MM.1S (cell line): ENCODE measurements at regions not wholly inside any gene's neighbourhood (a gene's known extent, or its start where the extent isn't known, plus 50 kb on each side); places are given as distances from the start of the nearest gene placed in this dataset.
A peak's percentile ranks its signal among the peaks of the same experiment; 100 is the strongest.
"Not testable (repeated sequence)": the region's sequence is repeated elsewhere in the genome, so short reads cannot be mapped to it uniquely, and the experiment has no call there.

Experiments
- DNase-seq: peaks from one replicate; pipeline ENCODE4 v3.0.0-alpha.2; 2015
- H2AFZ ChIP-seq: fragments of 300-600 bp; sonication (generic); 2 replicates; pipeline ENCODE4 v1.6.0; 2016; ENCODE audit warnings: antibody characterized with exemption, low read length
- H3F3A ChIP-seq: fragments of 300-600 bp; sonication (generic); 2 replicates; pipeline ENCODE4 v1.6.1; 2016; ENCODE audit warnings: mild to moderate bottlenecking, antibody characterized with exemption, low read length, moderate library complexity, mixed read lengths; ENCODE audit not compliant: insufficient read depth
- H3K27ac ChIP-seq: fragments of 300-600 bp; sonication (generic); 2 replicates; pipeline ENCODE4 v1.5.1; 2016; ENCODE audit warnings: mild to moderate bottlenecking, low read length
- H3K27me3 ChIP-seq: fragments of 300-600 bp; sonication (generic); replicated peaks from 2 replicates; pipeline ENCODE4 v1.6.0; 2016; ENCODE audit warnings: low read length; ENCODE audit not compliant: insufficient read depth
- H3K36me3 ChIP-seq: fragments of 300-600 bp; sonication (generic); replicated peaks from 2 replicates; pipeline ENCODE4 v1.6.1; 2016; ENCODE audit warnings: mild to moderate bottlenecking, low read length, mixed read lengths; ENCODE audit not compliant: insufficient read depth
- H3K4me1 ChIP-seq: fragments of 300-600 bp; sonication (generic); 2 replicates; pipeline ENCODE4 v1.6.1; 2016; ENCODE audit warnings: low read length, mixed read lengths
- H3K4me2 ChIP-seq: fragments of 300-600 bp; sonication (generic); 2 replicates; pipeline ENCODE4 v1.6.0; 2016; ENCODE audit warnings: low read depth, low read length
- H3K4me3 ChIP-seq: fragments of 300-600 bp; sonication (generic); 2 replicates; pipeline ENCODE4 v1.5.1; 2016; ENCODE audit warnings: low read length, mixed read lengths
- H3K79me2 ChIP-seq: fragments of 300-600 bp; sonication (generic); 2 replicates; pipeline ENCODE4 v1.6.1; 2016; ENCODE audit warnings: mixed run types, low read length, mixed read lengths
- H3K9ac ChIP-seq: fragments of 300-600 bp; sonication (generic); 2 replicates; pipeline ENCODE4 v1.6.1; 2016; ENCODE audit warnings: low read length, mixed read lengths
- H3K9me2 ChIP-seq: fragments of 300-600 bp; sonication (generic); replicated peaks from 2 replicates; pipeline ENCODE4 v1.6.1; 2016; ENCODE audit warnings: mild to moderate bottlenecking, low read length, mixed read lengths; ENCODE audit not compliant: insufficient read depth
- H3K9me3 ChIP-seq: fragments of 300-600 bp; sonication (generic); replicated peaks from 2 replicates; pipeline ENCODE4 v1.6.1; 2016; ENCODE audit warnings: mild to moderate bottlenecking, low read length, mixed read lengths; ENCODE audit not compliant: insufficient read depth
- H4K20me1 ChIP-seq: fragments of 300-600 bp; sonication (generic); 2 replicates; pipeline ENCODE4 v1.6.1; 2016; ENCODE audit warnings: mild to moderate bottlenecking, low read length, moderate library complexity, mixed read lengths; ENCODE audit not compliant: insufficient read depth
- CTCF ChIP-seq: fragments of 300-600 bp; sonication (generic); IDR thresholded peaks from 2 replicates; pipeline ENCODE4 v1.5.1; 2016; ENCODE audit warnings: antibody characterized with exemption, low read length, mixed read lengths
- EZH2 ChIP-seq: fragments of 300-600 bp; sonication (generic); optimal IDR thresholded peaks from 2 replicates; pipeline ENCODE3; 2017; ENCODE audit warnings: low read depth, mild to moderate bottlenecking, antibody characterized with exemption, low read length, mixed read lengths
- EZH2phosphoT487 ChIP-seq: fragments of 300-600 bp; sonication (generic); IDR thresholded peaks from 2 replicates; pipeline ENCODE4 v1.6.1; 2018; ENCODE audit warnings: antibody characterized with exemption, low read length

GRCh38 chr1:57572016-57572415 lies 148.2 kb upstream of the DAB1 start:
- Histone ChIP-seq H3F3A (no peaks in the 10 kb centered on the region), H3K4me3 (no peak overlapping the region), H3K27ac (no peak overlapping the region), H4K20me1 (no peaks in the 10 kb centered on the region), H3K4me1 (peaks cover 7% of the 10 kb centered on the region), H3K9me2 (no peaks in the 10 kb centered on the region), H3K36me3 (no peaks in the 10 kb centered on the region), H2AFZ (no peak overlapping the region), H3K9me3 (no peaks in the 10 kb centered on the region), H3K79me2 (no peaks in the 10 kb centered on the region), H3K4me2 (no peak overlapping the region), H3K27me3 (no peaks in the 10 kb centered on the region), H3K9ac (no peak overlapping the region)
- TF ChIP-seq CTCF (no peak), EZH2phosphoT487 (no peak), EZH2 (no peak)
- DNase-seq, result peak; percentile 77

DNA sequence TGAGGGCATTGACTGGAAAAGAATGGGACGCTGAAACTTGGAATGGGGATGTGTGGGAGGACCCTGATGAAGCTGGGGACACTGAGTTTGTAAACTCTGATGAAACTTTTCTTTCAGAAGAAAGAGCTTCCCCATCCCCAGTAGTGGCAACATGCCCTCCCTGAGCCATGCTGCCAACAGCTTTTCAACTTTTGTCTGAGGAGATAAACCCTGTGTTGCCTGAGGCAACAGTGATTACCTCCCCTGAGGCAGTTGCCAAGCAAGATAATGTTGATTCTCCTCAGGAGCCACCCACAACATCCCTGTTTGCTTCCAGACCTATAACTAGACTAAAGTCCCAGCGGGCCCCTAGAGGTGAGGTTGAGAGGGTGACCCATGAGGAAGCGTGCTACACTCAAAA lies 134.2 kb upstream of the DAB1 start:
- H3K9ac ChIP-seq, H3K4me3 ChIP-seq, H3K4me1 ChIP-seq, H3F3A ChIP-seq, H2AFZ ChIP-seq, H3K9me3 ChIP-seq, H4K20me1 ChIP-seq, H3K27ac ChIP-seq, H3K36me3 ChIP-seq, H3K27me3 ChIP-seq, H3K9me2 ChIP-seq, DNase-seq, H3K4me2 ChIP-seq, H3K79me2 ChIP-seq: not testable (repeated sequence)

DNA sequence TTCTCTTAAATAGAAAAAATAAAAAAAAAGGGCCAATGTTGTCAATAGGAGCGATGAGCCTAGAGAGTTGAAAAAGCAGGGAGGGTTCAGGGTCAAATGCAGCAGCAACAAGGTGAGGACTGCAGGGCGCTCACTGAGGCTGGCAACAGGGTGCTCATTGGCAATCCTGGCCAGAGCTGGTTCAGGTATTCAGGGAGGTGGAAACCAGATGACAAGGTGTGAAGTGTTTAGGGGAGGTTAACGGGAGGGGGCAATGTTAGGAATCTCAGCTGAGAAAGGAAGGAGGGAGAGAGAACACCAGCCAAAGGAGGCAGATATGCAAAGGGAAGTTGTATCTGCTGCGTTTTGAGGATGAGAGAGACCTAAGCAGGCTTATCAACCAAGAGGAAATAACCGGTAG lies 129.8 kb upstream of the DAB1 start:
- TF ChIP-seq EZH2phosphoT487 (no peak), EZH2 (no peak), CTCF (no peak)
- Histone ChIP-seq H3K9me2 (no peaks in the 10 kb centered on the region), H3K4me2 (no peak overlapping the region), H3F3A (no peaks in the 10 kb centered on the region), H3K9ac (no peak overlapping the region), H4K20me1 (no peaks in the 10 kb centered on the region), H3K4me1 (no peaks in the 10 kb centered on the region), H3K79me2 (no peaks in the 10 kb centered on the region), H3K36me3 (no peaks in the 10 kb centered on the region), H2AFZ (no peak overlapping the region), H3K9me3 (no peaks in the 10 kb centered on the region), H3K27me3 (no peaks in the 10 kb centered on the region), H3K4me3 (no peak overlapping the region), H3K27ac (no peak overlapping the region)
- DNase-seq, result no peak

GRCh38 chr1:57551476-57551875 lies 127.6 kb upstream of the DAB1 start:
- Histone ChIP-seq H3K9me3 (no peaks in the 10 kb centered on the region), H3K4me1 (no peaks in the 10 kb centered on the region), H3F3A (no peaks in the 10 kb centered on the region), H2AFZ (no peak overlapping the region), H3K27ac (no peak overlapping the region), H3K9me2 (no peaks in the 10 kb centered on the region), H3K36me3 (no peaks in the 10 kb centered on the region), H3K9ac (no peak overlapping the region), H3K4me2 (no peak overlapping the region), H3K27me3 (no peaks in the 10 kb centered on the region), H3K79me2 (no peaks in the 10 kb centered on the region), H4K20me1 (no peaks in the 10 kb centered on the region), H3K4me3 (no peak overlapping the region)
- TF ChIP-seq EZH2phosphoT487, result no peak
- TF ChIP-seq EZH2, result no peak
- TF ChIP-seq CTCF, result no peak
- DNase-seq, result no peak
